ENCODE measurements at regions not wholly inside any gene's neighbourhood (a gene's known extent, or its start where the extent isn't known, plus 50 kb on each side); places are given as distances from the start of the nearest gene placed in this dataset.

DNA sequence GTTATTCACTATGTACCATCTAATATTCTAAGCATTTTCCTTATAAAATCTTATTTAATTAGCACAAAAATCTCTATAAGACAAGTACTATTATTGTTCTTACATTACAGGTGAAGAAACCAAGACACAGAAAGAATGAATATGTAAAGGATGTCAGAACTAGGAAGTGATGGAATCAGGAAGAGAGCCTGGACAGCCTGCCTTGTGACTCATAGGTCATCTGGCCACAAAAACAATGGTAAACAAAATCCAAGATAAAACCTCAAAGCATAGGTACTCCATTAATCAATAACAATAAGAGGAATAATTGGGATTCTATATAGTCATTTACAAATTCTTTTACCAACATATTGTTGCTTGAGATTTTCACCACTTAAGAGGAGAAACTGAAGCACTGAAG is 505.4 kb upstream of the PIK3C3 start:
- no peak for DNase-seq

DNA sequence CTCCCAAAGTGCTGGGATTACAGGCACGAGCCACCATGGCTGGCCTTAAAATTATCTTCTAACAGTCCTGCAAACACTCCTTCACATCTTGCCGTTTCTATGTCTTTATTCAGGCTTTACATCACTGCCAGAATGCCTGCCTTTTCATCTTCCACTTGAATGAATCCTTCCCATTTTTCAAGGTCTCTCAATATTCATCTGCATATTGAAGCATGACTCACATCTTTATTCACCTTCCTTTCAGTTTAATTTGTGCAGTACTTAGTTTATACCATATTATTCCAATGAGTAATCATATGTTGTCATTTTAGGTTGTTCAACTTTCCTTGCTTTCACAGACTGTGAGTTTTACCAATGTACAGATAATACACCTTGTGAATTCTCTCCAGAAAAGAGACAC is 510.1 kb upstream of the PIK3C3 start:
- no peak for DNase-seq

DNA sequence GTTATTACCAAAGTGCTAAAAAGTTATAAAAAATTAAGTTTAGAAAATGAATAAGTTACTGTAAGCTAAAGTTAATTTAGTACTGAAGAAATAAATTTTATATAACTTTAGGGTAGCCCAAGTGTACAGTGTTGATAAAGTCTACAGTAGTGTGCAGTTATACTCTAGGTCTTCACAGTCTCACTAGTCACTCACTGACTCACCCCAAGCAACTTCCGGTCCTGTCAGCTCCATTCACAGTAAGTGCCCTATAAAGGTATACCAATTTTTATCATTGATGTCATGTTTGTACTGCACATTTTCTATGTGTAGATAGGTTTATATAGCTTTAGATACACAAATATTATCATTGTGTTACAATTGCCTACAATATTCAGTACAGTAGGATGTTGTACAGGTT is 518.3 kb upstream of the PIK3C3 start:
- no peak for DNase-seq

DNA sequence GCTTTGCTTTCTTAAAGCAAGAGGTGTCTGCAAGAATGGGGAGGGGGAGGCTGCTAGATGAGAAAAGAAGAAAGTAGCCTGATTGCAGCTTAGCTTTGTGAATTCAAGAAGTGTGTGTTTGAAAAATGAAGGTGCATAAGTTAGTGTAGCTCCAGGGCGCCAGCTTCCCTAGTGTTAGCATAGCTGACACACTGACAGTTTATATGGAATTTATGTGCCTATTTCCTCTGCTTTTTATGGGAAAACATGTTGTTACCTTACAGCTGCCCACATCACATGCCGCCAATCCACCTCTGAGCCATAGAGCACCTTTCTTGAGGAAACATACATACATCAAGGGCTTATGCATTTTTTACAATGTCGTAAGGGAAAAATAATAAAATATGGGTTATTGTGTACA is 536.4 kb upstream of the PIK3C3 start:
- no peak for DNase-seq

GRCh38 chr18:41416044-41416443 is 539.0 kb upstream of the PIK3C3 start:
- no peak for DNase-seq

DNA sequence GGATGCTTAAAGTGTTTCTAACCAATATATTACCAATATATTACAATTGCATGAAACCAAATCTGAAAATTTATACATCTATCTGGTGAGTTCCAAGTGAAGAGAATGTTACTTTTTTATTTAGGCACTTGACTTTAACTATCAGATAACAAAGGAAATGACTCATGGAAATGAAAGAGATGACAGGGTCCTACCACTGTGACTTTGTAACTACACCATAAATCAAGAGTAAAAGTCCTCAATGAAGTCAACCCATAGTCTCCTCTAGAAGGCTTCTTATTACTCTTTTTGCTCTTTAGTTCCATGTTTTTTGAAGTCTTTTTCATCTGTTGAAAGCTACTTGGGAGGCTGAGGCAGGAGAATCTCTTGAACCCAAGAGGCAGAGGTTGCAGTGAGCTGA is 545.0 kb upstream of the PIK3C3 start:
- no peak for DNase-seq

DNA sequence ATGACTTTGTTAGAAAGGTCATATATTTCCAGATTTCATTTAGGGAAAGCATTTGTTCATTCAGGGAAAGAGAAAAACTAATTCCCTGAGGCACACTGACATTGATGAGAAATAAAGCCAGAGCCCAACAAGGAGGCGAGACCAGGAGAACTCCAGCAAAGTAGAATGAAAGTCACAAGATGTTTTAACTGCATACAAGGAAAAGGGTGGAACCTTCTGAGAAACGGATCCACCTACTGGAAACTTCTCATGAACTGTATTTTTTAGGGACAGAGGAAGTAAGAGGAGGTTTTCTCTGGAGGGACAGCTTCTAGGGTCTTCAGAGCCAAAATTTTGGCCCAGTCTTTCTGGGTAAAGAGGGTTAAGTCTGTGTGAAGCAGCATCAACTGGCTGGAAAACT is 548.2 kb upstream of the PIK3C3 start:
- DNase-seq = no peak

DNA sequence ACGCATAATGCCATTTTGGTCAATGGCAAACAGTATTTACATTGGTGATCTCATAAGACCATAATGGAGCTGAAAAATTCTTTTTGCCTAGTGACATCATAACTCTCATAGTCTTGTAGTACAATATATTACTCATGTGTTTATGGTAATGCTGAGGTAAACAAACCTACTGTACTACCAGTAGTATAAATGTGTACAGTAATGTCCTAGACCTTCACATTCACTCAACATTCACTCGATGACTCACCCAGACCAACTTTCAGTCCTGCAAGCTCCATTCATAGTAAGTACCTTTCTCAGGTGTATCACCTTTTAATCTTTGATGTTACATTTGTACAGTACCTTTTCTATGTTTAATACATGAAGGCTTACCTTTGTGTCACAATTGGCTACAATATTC is 558.2 kb upstream of the PIK3C3 start:
- no peak for DNase-seq

DNA sequence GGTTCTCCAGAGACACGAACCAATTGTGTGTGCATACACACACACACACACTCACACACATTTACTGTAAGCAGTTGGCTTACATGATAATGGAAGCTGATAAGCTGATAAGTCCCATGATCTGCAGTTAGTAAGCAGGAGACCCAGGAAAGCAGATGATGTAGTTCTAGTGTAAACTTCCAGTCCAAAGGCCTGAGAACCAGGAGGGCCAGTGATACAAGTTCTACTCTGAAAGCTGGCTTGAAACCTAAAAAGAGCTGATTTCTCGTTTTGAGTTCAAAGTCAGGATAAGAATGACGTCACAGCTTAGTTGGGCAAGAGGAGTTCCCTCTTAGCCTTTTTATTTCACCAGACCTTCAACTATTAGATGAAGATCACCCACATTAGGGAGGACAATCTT is 558.8 kb upstream of the PIK3C3 start:
- DNase-seq = no peak

DNA sequence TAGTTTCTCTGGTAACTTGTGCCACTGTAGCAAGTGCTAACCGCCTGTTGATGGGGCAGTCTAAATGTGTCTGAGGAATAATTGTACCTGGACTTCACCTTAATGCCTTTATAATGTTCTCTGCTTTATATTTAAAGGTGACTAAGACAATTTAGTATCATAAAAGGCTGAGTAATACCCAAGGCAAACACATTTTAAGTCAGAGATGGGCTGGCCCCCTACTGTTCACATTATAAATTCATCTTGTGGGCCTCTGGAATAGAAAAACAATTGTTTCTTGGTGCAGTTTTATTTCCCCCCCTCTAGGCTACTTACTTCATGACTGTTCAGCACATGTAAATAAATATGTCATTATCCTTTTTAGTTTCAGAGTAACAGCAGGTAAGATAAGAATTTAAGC is 559.3 kb upstream of the PIK3C3 start:
- DNase-seq = peak; percentile 13

DNA sequence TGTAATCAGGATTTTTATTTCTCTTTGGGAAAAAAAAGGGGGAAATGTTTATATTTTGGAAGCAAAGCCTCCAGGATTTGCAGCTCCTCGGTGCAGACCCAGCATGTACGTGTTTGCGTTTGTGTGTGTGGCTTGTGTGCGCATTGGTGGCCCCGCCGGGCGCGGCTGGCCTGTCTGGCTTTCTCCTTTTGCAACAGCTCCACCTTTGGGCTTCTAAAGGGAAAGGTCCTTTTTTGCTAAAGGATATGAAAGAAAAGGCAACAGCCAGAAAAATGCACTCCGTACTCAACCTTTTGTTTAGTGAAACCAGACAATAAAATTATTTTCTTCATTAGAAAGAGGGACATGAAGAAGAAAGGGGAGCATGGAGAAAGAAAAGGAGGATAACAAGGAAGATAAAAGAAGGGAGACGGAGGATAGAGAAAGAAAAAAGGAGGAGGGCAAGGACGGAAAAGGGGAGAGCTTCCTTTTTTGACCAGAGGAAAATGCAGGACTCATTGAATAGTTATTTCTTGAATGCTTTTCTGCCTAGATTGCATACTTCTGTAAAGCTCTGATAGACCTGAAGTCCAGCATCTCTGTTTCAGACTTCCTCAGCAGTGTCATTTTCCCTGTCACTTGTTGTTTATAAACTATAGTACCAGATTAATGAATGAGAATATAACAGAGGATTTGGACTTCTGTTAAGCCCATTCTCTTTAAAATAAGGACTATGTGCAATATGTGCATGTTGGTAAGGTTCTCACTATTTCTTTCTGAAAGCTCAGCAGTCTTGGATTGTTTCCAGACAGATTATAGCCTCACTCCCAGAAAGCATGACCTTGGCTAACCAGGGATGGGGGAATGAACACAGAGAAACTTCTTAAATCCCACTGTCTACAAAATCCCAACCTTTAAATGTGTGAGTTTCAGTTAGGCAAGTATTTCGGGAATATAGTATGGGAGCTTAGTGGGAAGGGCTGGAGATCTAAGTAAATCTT is 563.1 kb upstream of the PIK3C3 start:
- peak; percentile 86 for DNase-seq

DNA sequence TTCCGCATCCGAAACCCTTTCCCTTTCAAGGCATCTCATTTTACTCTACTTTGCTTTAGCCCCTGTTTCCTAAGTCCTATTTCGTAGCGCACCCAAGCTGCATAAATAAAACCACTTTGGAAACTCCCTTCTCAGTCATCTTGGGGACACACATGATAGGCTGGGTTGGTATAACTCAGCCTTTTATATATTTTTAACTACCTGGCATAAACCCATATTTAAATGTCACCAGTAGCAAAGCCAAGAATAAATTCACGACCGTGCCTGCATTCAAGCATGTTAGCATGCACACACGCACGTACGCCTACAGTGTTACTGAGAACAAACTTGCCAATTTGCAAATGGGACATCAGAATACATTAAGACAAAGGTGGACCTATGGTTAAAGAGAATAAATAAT is 564.7 kb upstream of the PIK3C3 start:
- DNase-seq = peak; percentile 44

DNA sequence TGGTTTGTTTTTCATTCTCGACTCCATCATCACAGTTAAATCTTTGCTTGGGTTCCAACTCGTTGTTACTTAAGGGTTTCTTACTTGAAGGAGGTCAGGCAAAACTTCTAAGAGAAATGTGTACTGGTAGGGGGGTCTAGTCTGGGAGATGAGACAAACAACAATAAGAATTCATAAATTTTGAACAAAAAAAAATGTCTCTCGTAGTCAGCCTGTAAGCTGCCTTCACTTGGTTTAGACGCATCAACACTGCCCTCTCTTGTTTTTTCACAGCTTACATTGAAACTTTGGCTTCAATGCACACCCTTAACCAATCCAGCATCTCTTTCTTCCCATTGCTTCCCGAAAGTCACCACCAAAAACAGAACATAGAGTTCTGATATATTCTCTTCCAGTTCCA is 576.4 kb upstream of the PIK3C3 start:
- DNase-seq = peak; percentile 71

DNA sequence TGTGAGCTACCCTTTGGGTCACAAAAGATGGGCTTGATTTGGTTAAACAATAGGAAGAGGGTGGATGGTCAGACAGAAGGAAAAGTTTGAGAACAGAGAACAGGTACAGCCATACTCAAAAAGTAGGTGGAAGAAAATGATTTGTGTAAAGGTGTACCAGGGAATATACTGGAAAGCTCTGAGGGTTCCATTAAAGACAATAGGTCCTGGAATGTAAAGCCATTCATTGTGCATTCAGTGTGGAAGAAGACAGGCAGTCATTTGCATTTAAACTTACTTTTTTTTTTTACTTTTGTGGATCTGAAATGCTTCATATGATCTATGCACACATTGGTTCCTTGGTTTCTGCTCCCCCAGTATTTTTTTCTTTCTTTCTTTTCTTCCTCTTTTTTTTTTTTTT is 581.4 kb upstream of the PIK3C3 start:
- no peak for DNase-seq

DNA sequence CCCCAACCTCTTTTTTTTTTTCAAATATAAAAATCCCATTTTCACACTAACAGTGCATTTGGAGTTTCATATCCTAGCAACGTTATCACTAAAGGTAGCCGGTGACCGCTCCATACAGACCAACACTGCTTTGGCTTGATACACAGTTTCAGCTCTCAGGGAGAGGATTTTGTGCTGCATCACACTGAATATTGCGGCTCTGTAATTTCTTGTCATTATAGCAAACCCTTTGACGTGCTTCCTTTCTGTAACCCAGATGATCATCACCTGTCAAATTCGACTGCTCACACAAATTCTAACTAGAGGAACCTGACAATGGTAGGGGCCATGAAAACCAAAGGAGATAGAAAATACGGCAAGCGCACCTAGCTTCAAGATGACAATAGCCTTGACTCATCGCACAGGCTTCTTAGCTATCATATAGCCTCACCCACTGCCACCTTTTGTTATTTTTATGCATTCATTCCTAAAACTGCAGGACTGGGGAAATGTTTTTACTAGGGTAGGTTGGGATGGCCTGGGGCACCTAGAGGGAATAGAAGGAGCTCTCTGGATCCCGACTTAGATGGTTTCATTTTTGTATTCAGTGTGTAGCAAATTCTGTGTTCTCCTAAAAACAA is 582.9 kb upstream of the PIK3C3 start:
- DNase-seq = peak; percentile 64

DNA sequence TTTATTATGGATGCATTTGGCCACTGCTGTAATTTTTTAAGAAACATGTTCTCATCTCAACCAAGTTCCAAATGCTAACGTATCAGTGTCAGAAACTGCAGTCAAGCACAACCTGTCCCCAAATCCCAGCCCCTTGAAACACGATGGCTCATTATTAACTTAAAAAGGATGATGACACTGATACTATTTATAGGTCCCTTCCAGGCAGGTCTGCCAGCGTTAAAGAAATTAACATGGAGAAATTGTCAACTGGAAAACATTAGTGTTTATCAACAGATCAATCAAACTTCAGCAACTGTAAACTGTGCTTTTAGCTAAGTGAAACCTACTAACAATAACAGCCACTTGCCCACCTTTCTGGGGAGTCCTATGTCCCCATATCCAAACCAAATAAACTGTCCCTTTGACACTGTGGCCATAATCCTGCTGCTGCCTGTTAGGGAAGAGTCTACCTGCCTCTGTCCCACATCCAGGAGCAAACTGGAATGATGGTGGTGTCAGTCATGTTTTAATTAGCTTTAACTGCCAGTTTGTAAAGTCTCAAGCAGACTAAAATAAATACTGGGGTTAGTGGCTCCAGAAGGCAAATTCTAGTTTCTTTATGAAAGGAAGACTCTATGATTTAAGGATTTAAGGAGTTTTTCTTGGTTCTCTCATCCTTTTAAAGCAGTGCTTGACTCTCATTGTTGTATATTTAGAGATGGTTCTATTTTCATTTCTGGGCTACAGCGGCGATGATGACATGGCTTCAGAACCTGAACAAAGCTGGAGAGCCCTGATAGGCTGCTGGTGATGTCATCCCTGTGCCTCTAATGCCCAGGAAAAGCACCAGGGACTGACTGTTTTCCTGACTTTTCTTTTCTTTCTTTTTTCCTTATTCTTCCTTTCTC is 583.6 kb upstream of the PIK3C3 start:
- peak; percentile 76 for DNase-seq

DNA sequence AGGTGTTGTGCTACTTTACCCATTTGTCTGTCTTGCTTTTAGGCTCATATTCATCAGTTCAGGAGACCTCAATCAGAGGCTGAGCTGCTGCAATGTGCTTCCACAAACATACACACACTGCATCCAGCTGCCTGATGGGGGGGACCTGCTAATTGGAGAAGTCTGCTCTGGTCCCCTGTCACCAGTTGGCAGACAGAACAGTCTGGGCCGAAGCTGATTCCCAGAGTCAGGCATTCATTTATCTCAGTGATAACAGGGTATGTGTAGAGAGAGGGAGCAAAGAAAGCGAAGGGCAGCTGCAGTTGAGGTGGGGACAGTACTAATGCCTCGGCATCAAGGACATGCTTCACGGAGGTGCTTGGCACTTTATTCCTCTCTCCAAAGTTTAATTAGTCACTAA is 584.3 kb upstream of the PIK3C3 start:
- peak; percentile 66 for DNase-seq

- no peak for DNase-seq
Measured at GRCh38 chr18:41357708-41358107, 597.3 kb upstream of the PIK3C3 start.

DNA sequence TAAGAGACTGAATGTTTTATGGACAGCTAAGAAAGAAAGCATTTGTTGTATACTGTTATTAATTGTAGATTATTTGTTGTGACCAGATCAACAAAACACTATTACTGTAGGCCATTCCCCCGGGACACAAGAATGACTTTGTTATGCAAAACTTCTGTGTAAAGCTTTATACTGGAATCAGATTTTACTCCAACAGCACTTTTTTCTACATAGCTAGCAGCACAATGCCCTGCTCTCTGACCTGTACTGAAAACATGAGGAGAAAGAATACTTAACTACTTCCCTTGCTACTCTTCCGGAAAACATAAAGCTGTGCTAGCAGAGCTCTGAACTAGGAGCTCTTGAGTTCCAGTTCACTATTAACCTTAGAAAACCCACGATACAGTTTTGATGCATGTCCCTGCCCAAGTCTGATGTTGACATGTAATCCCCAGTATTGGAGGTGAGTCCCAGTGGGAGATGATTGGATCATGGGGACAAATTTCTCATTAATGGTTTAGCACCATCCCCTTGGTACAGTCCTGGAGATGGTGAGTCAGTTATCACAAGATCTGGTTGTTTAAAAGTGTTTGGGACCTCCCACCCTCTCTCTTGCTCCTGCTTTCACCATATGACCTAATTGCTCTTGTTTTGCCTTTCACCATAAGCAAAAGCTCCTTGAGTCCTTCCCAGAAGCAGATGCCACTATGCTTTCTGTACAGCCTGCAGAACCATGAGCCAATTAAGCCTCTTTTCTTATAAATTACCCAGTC is 601.1 kb upstream of the PIK3C3 start:
- DNase-seq = no peak

DNA sequence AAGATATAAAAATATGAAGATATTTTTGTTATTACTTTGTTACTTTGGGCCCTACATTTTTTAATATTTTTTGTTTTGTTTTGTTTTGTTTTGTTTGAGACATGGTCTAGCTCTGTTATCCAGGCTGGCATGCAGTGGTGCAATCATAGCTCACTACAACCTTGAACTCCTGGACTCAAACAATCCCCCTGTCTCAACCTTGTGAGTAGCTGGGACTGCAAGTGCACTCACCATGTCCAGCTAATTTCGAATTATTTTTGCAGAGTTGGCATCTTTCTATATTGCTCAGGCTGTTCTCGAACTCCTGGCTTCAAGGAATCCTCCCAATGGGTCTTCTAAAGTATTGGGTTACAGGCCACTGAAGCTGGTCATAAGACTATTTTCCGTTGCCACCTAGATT is 603.6 kb upstream of the PIK3C3 start:
- no peak for DNase-seq

DNA sequence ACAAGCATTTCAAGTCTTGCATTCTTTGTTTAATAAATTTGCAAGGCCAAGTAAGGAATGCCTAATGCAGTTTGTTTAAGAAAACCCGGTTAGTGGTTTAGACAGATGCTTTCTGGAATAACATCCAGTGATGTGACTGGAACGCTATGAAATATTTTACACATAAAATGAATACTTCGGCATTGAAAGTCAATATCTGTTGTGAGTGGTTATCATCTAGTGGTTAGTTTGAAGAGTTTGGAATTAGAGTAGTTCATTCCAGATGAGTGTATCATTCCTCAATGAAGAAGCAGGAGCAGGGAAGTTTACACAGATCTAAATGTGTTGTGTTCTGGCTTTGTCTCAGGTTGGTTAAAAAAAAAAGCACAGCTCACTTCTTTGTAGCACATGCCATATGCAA is 608.0 kb upstream of the PIK3C3 start:
- no peak for DNase-seq

DNA sequence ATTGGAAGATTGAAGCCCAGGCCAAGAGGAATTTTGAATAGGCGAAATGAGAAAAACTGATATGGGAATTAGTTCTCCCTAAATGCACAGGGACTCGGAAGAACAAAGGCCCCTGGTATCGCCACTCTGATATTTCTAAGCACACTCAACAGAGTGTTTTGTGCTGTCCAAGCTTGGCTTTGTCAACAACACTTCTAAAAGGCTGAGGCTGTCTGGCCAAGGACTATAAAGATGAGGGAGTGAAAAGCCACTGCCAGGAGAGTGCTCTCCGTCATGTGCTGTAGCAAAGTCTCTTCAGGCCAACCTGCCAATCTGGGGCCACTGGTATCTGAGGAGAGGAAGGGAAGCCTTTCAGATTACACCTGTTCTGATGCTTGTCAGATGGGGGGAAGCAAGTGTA is 611.2 kb upstream of the PIK3C3 start:
- no peak for DNase-seq

DNA sequence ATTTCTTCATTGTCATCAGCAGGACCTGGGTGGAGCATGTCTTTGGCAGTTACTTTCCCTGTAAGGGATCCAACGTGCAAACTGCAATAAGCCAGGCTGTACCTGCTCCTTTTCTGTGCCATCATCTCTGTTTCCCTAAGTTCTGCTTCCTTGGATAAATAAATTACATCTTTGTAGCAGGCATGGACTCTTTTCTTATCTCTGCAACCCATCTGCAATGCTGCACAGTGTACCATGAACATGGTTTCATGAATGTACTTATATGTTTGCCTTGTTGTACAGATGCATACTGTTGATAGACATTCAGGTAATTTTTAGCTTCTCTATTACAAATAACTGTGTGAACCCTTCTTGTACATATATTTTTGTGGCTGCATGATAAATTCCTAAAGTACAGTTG is 616.7 kb upstream of the PIK3C3 start:
- DNase-seq = no peak
